H1 (cell line): ENCODE measurements at regions not wholly inside any gene's neighbourhood (a gene's known extent, or its start where the extent isn't known, plus 50 kb on each side); places are given as distances from the start of the nearest gene placed in this dataset.

Source experiments
- CTCF ChIA-PET: fragments of 300-600 bp; sonication (Branson Sonifier 250); formaldehyde crosslinking; loops from one replicate; lab custom pipeline; 2021; ENCODE audit not compliant: partially characterized antibody; lab: Charles Lee
- POLR2A ChIA-PET: fragments of 300-600 bp; sonication (Branson Sonifier 250); formaldehyde crosslinking; loops from one replicate; lab custom pipeline; 2021; ENCODE audit warnings: inconsistent platforms; ENCODE audit not compliant: partially characterized antibody; lab: Charles Lee
- DNase-seq, 2 experiments: peaks; one replicate each; pipeline versions ENCODE4 v3.0.0 to v3.0.0-alpha.2; 2010 to 2022; ENCODE audit warnings: low spot score in 2 of 2, low read depth in 1 of 2, mixed read lengths in 1 of 2
- FAIRE-seq: peaks from 2 replicates; lab custom pipeline; 2011; peaks lifted over from hg19 to GRCh38; lab: Jason Lieb, UNC
- H2AFZ ChIP-seq: 2 replicates; pipeline ENCODE4 v1.8.1; 2012; ENCODE audit warnings: low read length, inconsistent platforms
- H2AK5ac ChIP-seq: 2 replicates; pipeline ENCODE4 v1.6.1; 2013; ENCODE audit warnings: low read depth, low read length
- H2BK120ac ChIP-seq: replicated peaks from 2 replicates; pipeline ENCODE3; 2013; ENCODE audit warnings: low read depth, low read length, inconsistent platforms
- H2BK12ac ChIP-seq: 2 replicates; pipeline ENCODE4 v1.6.1; 2013; ENCODE audit warnings: low read depth, low read length
- H2BK15ac ChIP-seq: 2 replicates; pipeline ENCODE4 v1.6.1; 2013; ENCODE audit warnings: low read length
- H2BK20ac ChIP-seq: 2 replicates; pipeline ENCODE4 v1.6.1; 2013; ENCODE audit warnings: low read length
- H2BK5ac ChIP-seq: 2 replicates; pipeline ENCODE4 v1.6.1; 2013; ENCODE audit warnings: low read depth, low read length
- H3K14ac ChIP-seq: 2 replicates; pipeline ENCODE4 v1.6.1; 2013; ENCODE audit warnings: inconsistent platforms; ENCODE audit not compliant: insufficient read length
- H3K18ac ChIP-seq: 2 replicates; pipeline ENCODE4 v1.6.1; 2013; ENCODE audit warnings: low read length; ENCODE audit errors: extremely low read depth
- H3K23ac ChIP-seq: 2 replicates; pipeline ENCODE4 v1.6.1; 2013; ENCODE audit warnings: inconsistent platforms; ENCODE audit not compliant: insufficient read length
- H3K23me2 ChIP-seq: 2 replicates; pipeline ENCODE4 v1.6.1; 2013; ENCODE audit warnings: low read depth, low read length
- H3K27ac ChIP-seq: 2 replicates; pipeline ENCODE4 v1.6.1; 2011; ENCODE audit warnings: low read depth, low read length, inconsistent platforms
- H3K27me3 ChIP-seq, 4 experiments: replicated peaks in 1 of 4; 1 replicate in 1 of 4; 2 replicates in 3 of 4; pipeline versions ENCODE4 v1.6.1 to v1.8.1; 2011 to 2013; ENCODE audit warnings: low read length in 3 of 4, mild to moderate bottlenecking in 3 of 4, inconsistent platforms in 2 of 4, mixed read lengths in 2 of 4, moderate library complexity in 1 of 4; ENCODE audit not compliant: control insufficient read depth in 3 of 4, insufficient read depth in 3 of 4; ENCODE audit errors: extremely low read depth in 1 of 4
- H3K36me3 ChIP-seq, 4 experiments: 2 replicates each; pipeline versions ENCODE4 v1.6.1 to v1.8.1; 2011 to 2013; ENCODE audit warnings: mild to moderate bottlenecking in 4 of 4, low read length in 3 of 4, moderate library complexity in 2 of 4, control low read depth in 1 of 4, inconsistent platforms in 1 of 4; ENCODE audit not compliant: insufficient read depth in 4 of 4, control insufficient read depth in 2 of 4
- H3K4ac ChIP-seq: replicated peaks from 2 replicates; pipeline ENCODE3; 2013; ENCODE audit warnings: low read length, low read depth, mixed read lengths, inconsistent platforms; ENCODE audit not compliant: insufficient read length
- H3K4me1 ChIP-seq, 4 experiments: replicated peaks in 1 of 4; 1 replicate in 1 of 4; 2 replicates in 3 of 4; pipeline versions ENCODE4 v1.6.1 to v1.8.1; 2011 to 2013; ENCODE audit warnings: low read length in 3 of 4, inconsistent platforms in 2 of 4, mixed read lengths in 1 of 4; ENCODE audit not compliant: insufficient read depth in 4 of 4, control insufficient read depth in 3 of 4
- H3K4me2 ChIP-seq, 2 experiments: 2 replicates each; pipeline versions ENCODE4 v1.6.1 to v1.8.1; 2011 to 2013; ENCODE audit warnings: low read depth in 2 of 2, low read length in 2 of 2, control low read depth in 1 of 2, inconsistent platforms in 1 of 2, mild to moderate bottlenecking in 1 of 2; ENCODE audit not compliant: insufficient read depth in 1 of 2
- H3K4me3 ChIP-seq, 4 experiments: fragments of 200-600, 300-600 bp in 1 of 4; sonication (generic), shearing (Covaris generic), sonication (Bioruptor Twin) in 1 of 4; 2 replicates each; pipeline versions ENCODE4 v1.5.1 to v1.8.1; 2011 to 2016; ENCODE audit warnings: low read length in 4 of 4, low read depth in 3 of 4, control low read depth in 2 of 4, inconsistent platforms in 2 of 4, mild to moderate bottlenecking in 2 of 4, mixed read lengths in 1 of 4, moderate library complexity in 1 of 4; ENCODE audit not compliant: insufficient read depth in 2 of 4; ENCODE audit errors: extremely low read depth in 1 of 4
- H3K56ac ChIP-seq: replicated peaks from 2 replicates; pipeline ENCODE3; 2013; ENCODE audit warnings: low read depth, mild to moderate bottlenecking, mixed read lengths, low read length, inconsistent platforms; ENCODE audit not compliant: insufficient read length
- H3K79me1 ChIP-seq: 2 replicates; pipeline ENCODE4 v1.6.1; 2013; ENCODE audit warnings: low read depth, low read length, control low read depth
- H3K79me2 ChIP-seq, 2 experiments: 2 replicates each; pipeline versions ENCODE4 v1.6.1 to v1.8.1; 2012 to 2013; ENCODE audit warnings: low read length in 2 of 2, mild to moderate bottlenecking in 2 of 2, inconsistent platforms in 1 of 2; ENCODE audit not compliant: insufficient read depth in 2 of 2, control insufficient read depth in 1 of 2
- H3K9ac ChIP-seq, 4 experiments: replicated peaks in 1 of 4; 1 replicate in 1 of 4; 2 replicates in 3 of 4; pipeline versions ENCODE4 v1.6.1 to v1.8.1; 2011 to 2013; ENCODE audit warnings: low read depth in 3 of 4, low read length in 3 of 4, control low read depth in 2 of 4, mild to moderate bottlenecking in 2 of 4, moderate library complexity in 2 of 4, inconsistent platforms in 1 of 4; ENCODE audit errors: extremely low read depth in 1 of 4
- H3K9me3 ChIP-seq, 2 experiments: 2 replicates each; pipeline versions ENCODE4 v1.6.1 to v1.8.1; 2012 to 2013; ENCODE audit warnings: mild to moderate bottlenecking in 2 of 2, moderate library complexity in 2 of 2, control low read depth in 1 of 2, inconsistent platforms in 1 of 2, low read depth in 1 of 2, low read length in 1 of 2, mixed read lengths in 1 of 2; ENCODE audit not compliant: insufficient read depth in 2 of 2
- H4K20me1 ChIP-seq, 2 experiments: replicated peaks in 1 of 2; 2 replicates each; pipeline versions ENCODE3 to v1.8.1; 2011 to 2013; ENCODE audit warnings: inconsistent platforms in 2 of 2, low read length in 2 of 2, mild to moderate bottlenecking in 1 of 2; ENCODE audit not compliant: insufficient read depth in 2 of 2, control insufficient read depth in 1 of 2
- H4K5ac ChIP-seq: 2 replicates; pipeline ENCODE4 v1.6.1; 2013; ENCODE audit warnings: low read length, low read depth, mixed read lengths, inconsistent platforms; ENCODE audit not compliant: insufficient read length
- H4K8ac ChIP-seq: 2 replicates; pipeline ENCODE4 v1.8.0; 2013; ENCODE audit warnings: mild to moderate bottlenecking, moderate library complexity, low read length, inconsistent platforms; ENCODE audit not compliant: insufficient read depth; ENCODE audit errors: extremely low read depth
- H4K91ac ChIP-seq: replicated peaks from 2 replicates; pipeline ENCODE3; 2013; ENCODE audit warnings: low read length, mixed read lengths, inconsistent platforms; ENCODE audit not compliant: insufficient read length
- CBX8 ChIP-seq: fragments of 300-800, 300-1000 bp; sonication (generic); IDR thresholded peaks from 2 replicates; pipeline ENCODE4 v1.7.1; 2016; ENCODE audit warnings: low read depth, low read length, borderline replicate concordance
- KDM1A ChIP-seq: fragments of 200-600, 300-600 bp; sonication (generic); IDR thresholded peaks from 2 replicates; pipeline ENCODE4 v1.7.1; 2016; ENCODE audit warnings: mild to moderate bottlenecking, low read length, borderline replicate concordance
- KDM4A ChIP-seq: IDR thresholded peaks from one replicate; pipeline ENCODE4 v1.7.1; 2012; ENCODE audit warnings: low read depth, mild to moderate bottlenecking, moderate library complexity, low read length, inconsistent platforms; ENCODE audit not compliant: severe bottlenecking
- TAF7 ChIP-seq: optimal IDR thresholded peaks from 2 replicates; pipeline ENCODE3; 2011; ENCODE audit warnings: low read depth, mild to moderate bottlenecking, inconsistent platforms, low read length, moderate library complexity, borderline replicate concordance
- TCF12 ChIP-seq: IDR thresholded peaks from 2 replicates; pipeline ENCODE4 v1.6.1; 2011; ENCODE audit warnings: low read depth, mild to moderate bottlenecking, low read length
- YY1 ChIP-seq: IDR thresholded peaks from 2 replicates; pipeline ENCODE4 v1.6.1; 2011; ENCODE audit warnings: low read depth, mild to moderate bottlenecking, low read length
- WGBS, 2 experiments: shearing (Covaris generic) in 1 of 2; methylation state at CpG; one replicate each; pipeline versions ENCODE4 v1.1.6 to v1.1.7; 2013 to 2015; ENCODE audit warnings: low lambda C conversion rate in 2 of 2, mixed read lengths in 2 of 2, inconsistent platforms in 1 of 2, low coverage in 1 of 2, missing lambda C conversion rate in 1 of 2; ENCODE audit not compliant: insufficient replicate concordance in 2 of 2, insufficient coverage in 1 of 2, insufficient read length in 1 of 2; ENCODE audit errors: extremely low coverage in 1 of 2, missing lambda C conversion rate in 1 of 2; 5-methylcytosine and 5-hydroxymethylcytosine counted together

DNA sequence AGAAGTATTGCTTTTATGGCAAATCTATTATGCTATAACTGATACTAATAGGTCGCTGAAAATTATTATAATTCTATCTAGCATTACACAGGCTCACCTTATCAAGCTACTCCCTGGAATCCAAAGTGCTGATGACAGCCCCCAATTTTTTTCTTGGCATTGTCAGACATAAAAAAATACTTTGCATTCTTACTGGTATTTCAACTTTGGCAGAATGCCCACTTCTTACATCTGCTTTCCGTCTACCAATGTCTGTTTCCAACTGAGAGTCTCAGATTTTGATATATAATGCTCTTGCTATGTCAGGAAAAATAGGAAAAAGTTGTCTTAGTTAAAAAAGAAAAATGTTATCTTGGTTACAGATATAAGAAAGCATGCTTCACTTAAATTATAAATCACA is 615.4 kb downstream of the C12orf50 start:
- peaks cover 0 to 3% of the 10 kb centered on the region in 2 experiments; a peak in 1 of 4 replicates for H3K9me3 ChIP-seq
- H3K4me2 ChIP-seq: no peak overlapping the region
- no peaks in the 10 kb centered on the region for H4K20me1 ChIP-seq
- H2BK120ac ChIP-seq: no peak overlapping the region
- H2BK20ac ChIP-seq: no peak overlapping the region
- H3K23ac ChIP-seq: no peak overlapping the region
- H3K9ac ChIP-seq: no peak overlapping the region
- no peak overlapping the region for H4K91ac ChIP-seq
- DNase-seq (no peak), FAIRE-seq (no peak)
- no peak overlapping the region for H3K14ac ChIP-seq
- ChIA-PET CTCF (no interaction called here), POLR2A (no interaction called here)
- no peak overlapping the region for H2BK5ac ChIP-seq
- H3K18ac ChIP-seq: no peak overlapping the region
- H4K5ac ChIP-seq: no peak overlapping the region
- H2BK15ac ChIP-seq: no peak overlapping the region
- H3K27me3 ChIP-seq: no peaks in the 10 kb centered on the region
- no peak overlapping the region for H2BK12ac ChIP-seq
- no peaks in the 10 kb centered on the region for H3K4me1 ChIP-seq
- WGBS, 2 experiments: 90% methylated on average over 2 of the region's 2 CpGs; no CpG with 5 or more reads in 1 of the 2 experiments
- no peaks in the 10 kb centered on the region for H3K79me1 ChIP-seq
- H3K4ac ChIP-seq: no peak overlapping the region
- H3K4me3 ChIP-seq: no peak overlapping the region
- no peak overlapping the region for H3K56ac ChIP-seq
- no peak for TF ChIP-seq YY1
- TF ChIP-seq KDM4A: no peak
- no peak for TF ChIP-seq TAF7
- TF ChIP-seq TCF12: no peak
- no peak for TF ChIP-seq CBX8
- no peak for TF ChIP-seq KDM1A
- no peaks in the 10 kb centered on the region for H3K23me2 ChIP-seq
- no peaks in the 10 kb centered on the region for H3K79me2 ChIP-seq
- H2AFZ ChIP-seq: no peak overlapping the region
- H3K27ac ChIP-seq: no peak overlapping the region
- H2AK5ac ChIP-seq: no peak overlapping the region
- H3K36me3 ChIP-seq: no peaks in the 10 kb centered on the region
- no peak overlapping the region for H4K8ac ChIP-seq
